Gastrocnemius medialis (tissue), 4 donors: ENCODE measurements at regions not wholly inside any gene's neighbourhood (a gene's known extent, or its start where the extent isn't known, plus 50 kb on each side); places are given as distances from the start of the nearest gene placed in this dataset.
"Not testable (repeated sequence)": the region's sequence is repeated elsewhere in the genome, so short reads cannot be mapped to it uniquely, and the experiment has no call there.

Experiments used
- ATAC-seq, 2 donors: fragments of 150-250 bp; one replicate each; pipeline ENCODE4 v1.9.1; 2016
- DNase-seq, 2 donors: peaks; one replicate each; pipeline ENCODE4 v3.0.0-alpha.2; 2019
- H3K27ac ChIP-seq, 4 donors: fragments of 200-600 bp; sonication (generic); 1 replicate in 1 of 4; 2 replicates in 3 of 4; pipeline ENCODE4 v1.5.1; 2016 to 2018; ENCODE audit warnings: mild to moderate bottlenecking in 2 of 4, moderate library complexity in 1 of 4
- H3K27me3 ChIP-seq, 3 donors: fragments of 200-600 bp; sonication (generic) in 2 of 3; 1 replicate in 1 of 3; 2 replicates in 2 of 3; pipeline versions ENCODE4 v1.5.1 to v1.6.0; 2016 to 2019; ENCODE audit warnings: mild to moderate bottlenecking in 1 of 3, moderate library complexity in 1 of 3
- H3K36me3 ChIP-seq, 2 donors: fragments of 200-600 bp; sonication (generic) in 1 of 2; one replicate each; pipeline ENCODE4 v1.5.1; 2017 to 2018
- H3K4me1 ChIP-seq, 2 donors: fragments of 200-600 bp; sonication (generic) in 1 of 2; one replicate each; pipeline ENCODE4 v1.5.1; 2016 to 2017; ENCODE audit warnings: mild to moderate bottlenecking in 2 of 2
- H3K4me3 ChIP-seq, 4 donors: fragments of 200-600 bp; sonication (generic) in 3 of 4; 1 replicate in 1 of 4; 2 replicates in 3 of 4; pipeline ENCODE4 v1.5.1; 2016 to 2019; ENCODE audit warnings: mild to moderate bottlenecking in 2 of 4
- H3K9me3 ChIP-seq, 3 donors: fragments of 200-600 bp; sonication (generic) in 2 of 3; 1 replicate in 1 of 3; 2 replicates in 2 of 3; pipeline ENCODE4 v1.5.1; 2016 to 2019
- POLR2A ChIP-seq, 2 donors: fragments of 450-650 bp; IDR thresholded peaks; one replicate each; pipeline ENCODE4 v1.6.1; 2017; ENCODE audit warnings: antibody characterized with exemption in 2 of 2, mild to moderate bottlenecking in 2 of 2, moderate library complexity in 2 of 2
- in situ Hi-C, 4 donors: fragments of 200-750 bp; cut with MboI; loops; one replicate each; pipeline versions ENCODE4 v1.15.0 to v1.8.0; 2017; ENCODE audit warnings: low sequenced_read_pairs in 4 of 4
- intact Hi-C: fragments of 100-400 bp; cut with DNase I; formaldehyde crosslinking; loops from one replicate; pipeline ENCODE4 v1.15.1; 2023; ENCODE audit warnings: low total_unique reads
- TF ChIP-seq, protein P1 (sequence below), 5 experiments: fragments of 450-650 bp in 3 of 5; fragments of 200-600 bp in 2 of 5; sonication (generic) in 2 of 5; IDR thresholded peaks in 4 of 5; conservative IDR thresholded peaks in 1 of 5; 1 replicate in 4 of 5; 2 replicates in 1 of 5; pipeline ENCODE4 v1.5.1; 2016 to 2019; ENCODE audit warnings: antibody characterized with exemption in 5 of 5, mild to moderate bottlenecking in 3 of 5, moderate library complexity in 3 of 5

DNA sequence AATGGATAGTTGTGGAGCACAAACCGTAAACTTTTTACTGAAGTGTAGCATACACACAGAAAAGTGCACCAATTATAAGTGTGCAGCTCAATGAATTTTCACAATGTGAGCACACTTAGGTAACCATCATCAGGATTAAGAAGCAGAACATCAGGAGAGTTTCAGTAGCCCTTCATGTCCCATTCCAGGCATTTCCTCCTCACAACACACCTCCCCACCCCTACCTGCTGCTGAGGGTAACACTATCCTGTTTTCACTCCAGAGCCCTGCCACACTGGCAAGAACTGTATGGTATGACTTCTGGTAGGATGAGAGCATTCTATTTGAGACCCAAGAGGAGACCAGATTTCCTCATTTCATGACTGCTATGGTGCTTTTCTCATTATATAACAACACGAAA lies 166.5 kb downstream of the PPP1R3A start:
- Histone ChIP-seq H3K4me1 (peaks cover 0 to 4% of the 10 kb centered on the region in 2 donors), H3K27me3 (no peaks in the 10 kb centered on the region), H3K36me3 (no peaks in the 10 kb centered on the region), H3K27ac (no peak overlapping the region), H3K4me3 (no peak overlapping the region), H3K9me3 (no peaks in the 10 kb centered on the region)
- intact Hi-C loops (no loop called here), in situ Hi-C loops (loop anchor here in 1 of 4 donors (25.0 kb wide), 1 partner anchor 185 kb away; no protein-coding TSS in a partner anchor)
- DNase-seq, result no peak
- ATAC-seq, result peak in 1 of 2 donors; percentile 30
- TF ChIP-seq, protein P1, sequence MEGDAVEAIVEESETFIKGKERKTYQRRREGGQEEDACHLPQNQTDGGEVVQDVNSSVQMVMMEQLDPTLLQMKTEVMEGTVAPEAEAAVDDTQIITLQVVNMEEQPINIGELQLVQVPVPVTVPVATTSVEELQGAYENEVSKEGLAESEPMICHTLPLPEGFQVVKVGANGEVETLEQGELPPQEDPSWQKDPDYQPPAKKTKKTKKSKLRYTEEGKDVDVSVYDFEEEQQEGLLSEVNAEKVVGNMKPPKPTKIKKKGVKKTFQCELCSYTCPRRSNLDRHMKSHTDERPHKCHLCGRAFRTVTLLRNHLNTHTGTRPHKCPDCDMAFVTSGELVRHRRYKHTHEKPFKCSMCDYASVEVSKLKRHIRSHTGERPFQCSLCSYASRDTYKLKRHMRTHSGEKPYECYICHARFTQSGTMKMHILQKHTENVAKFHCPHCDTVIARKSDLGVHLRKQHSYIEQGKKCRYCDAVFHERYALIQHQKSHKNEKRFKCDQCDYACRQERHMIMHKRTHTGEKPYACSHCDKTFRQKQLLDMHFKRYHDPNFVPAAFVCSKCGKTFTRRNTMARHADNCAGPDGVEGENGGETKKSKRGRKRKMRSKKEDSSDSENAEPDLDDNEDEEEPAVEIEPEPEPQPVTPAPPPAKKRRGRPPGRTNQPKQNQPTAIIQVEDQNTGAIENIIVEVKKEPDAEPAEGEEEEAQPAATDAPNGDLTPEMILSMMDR (IDR thresholded peaks at IDR 0.05 in 4 of 5, conservative IDR thresholded peaks at IDR 0.05 in 1 of 5), result no peak
- TF ChIP-seq POLR2A (IDR thresholded peaks at IDR 0.05), result no peak

DNA sequence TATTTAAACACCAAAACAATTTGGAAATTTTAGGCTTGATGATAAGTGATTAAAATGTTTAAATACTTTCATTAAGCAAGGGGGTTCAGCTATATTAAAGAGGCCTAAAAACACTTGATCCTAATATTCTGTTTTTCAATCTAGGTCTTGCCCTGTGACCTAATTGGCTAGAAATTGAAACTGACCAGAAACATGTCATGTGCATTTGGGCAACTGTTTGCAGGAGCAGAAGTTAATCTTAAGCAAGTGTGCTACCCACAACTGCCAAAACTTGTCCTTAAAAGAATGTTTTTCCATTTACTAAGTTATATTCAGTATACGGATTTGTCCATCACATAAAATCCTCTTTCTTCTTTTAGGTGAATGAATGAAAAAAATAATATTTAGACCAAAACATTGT lies 167.3 kb downstream of the PPP1R3A start:
- Histone ChIP-seq H3K9me3 (no peaks in the 10 kb centered on the region), H3K36me3 (no peaks in the 10 kb centered on the region), H3K4me1 (peaks cover 0 to 4% of the 10 kb centered on the region in 2 donors), H3K4me3 (no peak overlapping the region), H3K27me3 (no peaks in the 10 kb centered on the region), H3K27ac (no peak overlapping the region)
- intact Hi-C loops (no loop called here), in situ Hi-C loops (loop anchor here in 1 of 4 donors (25.0 kb wide), 1 partner anchor 186 kb away; no protein-coding TSS in a partner anchor)
- no peak for TF ChIP-seq POLR2A (IDR thresholded peaks at IDR 0.05)
- TF ChIP-seq, protein P1 (IDR thresholded peaks at IDR 0.05 in 4 of 5, conservative IDR thresholded peaks at IDR 0.05 in 1 of 5), result no peak
- DNase-seq (no peak), ATAC-seq (no peak)

DNA sequence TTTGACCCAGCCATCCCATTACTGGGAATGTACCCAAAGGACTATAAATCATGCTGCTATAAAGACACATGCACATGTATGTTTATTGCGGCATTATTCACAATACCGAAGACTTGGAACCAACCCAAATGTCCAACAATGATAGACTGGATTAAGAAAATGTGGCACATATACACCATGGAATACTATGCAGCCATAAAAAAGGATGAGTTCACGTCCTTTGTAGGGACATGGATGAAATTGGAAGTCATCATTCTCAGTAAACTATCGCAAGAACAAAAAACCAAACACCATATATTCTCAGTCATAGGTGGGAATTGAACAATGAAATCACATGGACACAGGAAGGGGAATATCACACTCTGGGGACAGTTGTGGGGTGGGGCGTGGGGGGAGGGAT lies 170.4 kb downstream of the PPP1R3A start:
- H3K4me1 ChIP-seq, H3K9me3 ChIP-seq, intact Hi-C loops, H3K27me3 ChIP-seq, H3K36me3 ChIP-seq, DNase-seq, H3K27ac ChIP-seq, H3K4me3 ChIP-seq, in situ Hi-C loops, ATAC-seq: not testable (repeated sequence)

DNA sequence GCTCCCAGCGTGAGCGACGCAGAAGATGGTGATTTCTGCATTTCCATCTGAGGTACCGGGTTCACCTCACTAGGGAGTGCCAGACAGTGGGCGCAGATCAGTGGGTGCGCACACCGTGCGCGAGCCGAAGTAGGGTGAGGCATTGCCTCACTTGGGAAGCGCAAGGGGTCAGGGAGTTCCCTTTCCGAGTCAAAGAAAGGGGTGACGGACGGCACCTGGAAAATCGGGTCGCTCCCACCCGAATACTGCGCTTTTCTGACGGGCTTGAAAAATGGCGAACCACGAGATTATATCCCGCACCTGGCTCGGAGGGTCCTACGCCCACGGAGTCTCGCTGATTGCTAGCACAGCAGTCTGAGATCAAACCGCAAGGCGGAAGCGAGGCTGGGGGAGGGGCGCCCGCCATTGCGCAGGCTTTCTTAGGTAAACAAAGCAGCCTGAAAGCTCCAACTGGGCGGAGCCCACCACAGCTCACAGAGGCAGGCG lies 175.8 kb downstream of the PPP1R3A start:
- H3K4me1 ChIP-seq, H3K27me3 ChIP-seq, ATAC-seq, H3K27ac ChIP-seq, H3K36me3 ChIP-seq, H3K4me3 ChIP-seq, intact Hi-C loops, in situ Hi-C loops, H3K9me3 ChIP-seq, DNase-seq: not testable (repeated sequence)

DNA sequence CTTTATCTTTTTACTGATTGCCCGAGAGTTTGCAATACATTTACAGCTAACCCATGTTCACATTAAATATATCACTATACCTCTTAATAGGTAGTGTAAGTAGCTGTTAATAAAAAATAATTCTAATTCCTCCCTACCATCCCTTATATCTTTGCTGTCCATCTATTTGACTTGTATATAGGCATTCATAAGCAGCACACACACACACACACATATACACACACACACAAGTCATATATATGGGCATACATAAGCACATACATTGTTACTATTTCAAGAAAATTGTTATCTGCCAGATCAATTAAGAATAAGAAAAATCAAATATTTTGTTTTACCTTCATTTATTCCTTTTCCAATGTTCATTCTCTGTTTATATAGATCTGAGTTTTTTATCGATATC lies 176.4 kb downstream of the PPP1R3A start:
- no peaks in the 10 kb centered on the region for H3K27me3 ChIP-seq
- H3K27ac ChIP-seq, result no peak overlapping the region
- intact Hi-C loops (no loop called here), in situ Hi-C loops (no loop called here)
- no peaks in the 10 kb centered on the region for H3K9me3 ChIP-seq
- ATAC-seq (no peak), DNase-seq (no peak)
- H3K4me1 ChIP-seq, result no peaks in the 10 kb centered on the region
- no peak for TF ChIP-seq POLR2A (IDR thresholded peaks at IDR 0.05)
- TF ChIP-seq, protein P1 (IDR thresholded peaks at IDR 0.05 in 4 of 5, conservative IDR thresholded peaks at IDR 0.05 in 1 of 5), result no peak
- no peak overlapping the region for H3K4me3 ChIP-seq
- no peaks in the 10 kb centered on the region for H3K36me3 ChIP-seq

DNA sequence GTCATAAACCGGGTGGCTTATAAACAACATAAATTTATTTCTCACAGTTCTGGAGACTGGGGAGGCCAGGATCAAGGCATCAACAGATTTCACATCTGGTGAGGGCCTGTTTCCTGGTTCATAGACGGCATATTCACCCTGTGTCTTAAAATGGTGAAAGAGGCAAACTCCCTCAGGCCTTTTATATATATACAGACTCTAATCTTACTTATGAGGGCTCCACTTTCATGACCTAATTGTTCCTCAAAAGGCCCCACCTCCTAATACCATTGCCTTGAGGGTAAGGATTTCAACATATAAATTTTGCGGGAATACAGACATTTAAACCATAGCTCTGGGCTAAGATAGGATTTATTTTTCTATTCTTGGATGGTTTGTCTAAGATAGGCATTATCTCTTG lies 187.2 kb downstream of the PPP1R3A start:
- Histone ChIP-seq H3K27ac (no peak overlapping the region), H3K9me3 (no peaks in the 10 kb centered on the region), H3K27me3 (no peaks in the 10 kb centered on the region), H3K4me3 (no peak overlapping the region), H3K4me1 (peaks cover 16% of the 10 kb centered on the region in 2 donors), H3K36me3 (no peaks in the 10 kb centered on the region)
- intact Hi-C loops (no loop called here), in situ Hi-C loops (no loop called here)
- TF ChIP-seq, protein P1 (IDR thresholded peaks at IDR 0.05 in 4 of 5, conservative IDR thresholded peaks at IDR 0.05 in 1 of 5), result no peak
- no peak for TF ChIP-seq POLR2A (IDR thresholded peaks at IDR 0.05)
- DNase-seq (no peak), ATAC-seq (no peak)
